Fibroblast of the aortic adventitia (primary cell): ENCODE measurements at regions not wholly inside any gene's neighbourhood (a gene's known extent, or its start where the extent isn't known, plus 50 kb on each side); places are given as distances from the start of the nearest gene placed in this dataset.

Experiments
- DNase-seq: peaks from one replicate; pipeline ENCODE4 v3.0.0-alpha.2; 2010; ENCODE audit warnings: low read depth
- H3K4me3 ChIP-seq: 2 replicates; pipeline ENCODE4 v1.5.1; 2011; ENCODE audit warnings: low read depth, mild to moderate bottlenecking, control low read depth, low read length, moderate library complexity
- CTCF ChIP-seq: IDR thresholded peaks from 2 replicates; pipeline ENCODE4 v1.5.1; 2011; ENCODE audit warnings: mild to moderate bottlenecking, low read length, control low read depth, inconsistent platforms; ENCODE audit not compliant: insufficient read depth

DNA sequence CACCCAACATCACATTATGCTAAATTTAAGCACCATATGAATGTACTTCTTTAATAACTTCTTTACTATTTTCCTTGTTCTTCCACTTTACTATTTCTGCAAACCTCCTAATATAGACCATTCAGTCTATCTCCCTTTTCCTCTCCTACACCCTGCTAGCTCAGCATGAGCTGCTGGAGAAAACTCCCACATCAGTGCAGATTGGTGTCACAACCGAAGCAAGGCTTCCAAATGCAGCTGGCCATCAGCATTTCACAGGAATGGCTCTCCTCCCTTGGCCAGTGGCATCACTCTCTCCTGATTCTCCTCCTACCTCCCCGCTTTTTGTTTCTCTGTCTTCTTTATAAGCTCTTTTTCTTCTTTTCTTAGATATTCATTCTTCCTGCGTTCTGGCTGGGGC, 118.7 kb upstream of the ZC3H12C start:
- no peak for TF ChIP-seq CTCF
- no peak for DNase-seq
- no peak overlapping the region for H3K4me3 ChIP-seq

DNA sequence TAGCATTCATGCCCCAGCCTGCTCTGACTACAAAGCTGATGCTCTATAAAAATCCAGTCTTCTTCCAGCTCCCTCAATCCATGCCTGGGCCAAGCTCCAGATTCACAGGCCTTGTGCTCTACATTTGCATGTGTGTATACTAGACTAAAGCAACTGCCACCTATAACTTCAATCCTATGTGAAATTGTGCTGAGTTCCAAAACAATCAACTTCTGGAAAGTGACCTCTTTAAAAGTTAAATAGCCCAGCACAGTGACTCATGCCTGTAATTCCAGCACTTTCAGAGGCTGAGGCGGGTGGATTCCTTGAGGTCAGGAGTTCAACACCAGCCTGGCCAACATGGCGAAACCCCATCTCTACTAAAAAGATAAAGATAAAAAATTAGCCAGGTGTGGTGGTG, 114.3 kb upstream of the ZC3H12C start:
- H3K4me3 ChIP-seq = no peak overlapping the region
- TF ChIP-seq CTCF = no peak
- peak; percentile 27 for DNase-seq

DNA sequence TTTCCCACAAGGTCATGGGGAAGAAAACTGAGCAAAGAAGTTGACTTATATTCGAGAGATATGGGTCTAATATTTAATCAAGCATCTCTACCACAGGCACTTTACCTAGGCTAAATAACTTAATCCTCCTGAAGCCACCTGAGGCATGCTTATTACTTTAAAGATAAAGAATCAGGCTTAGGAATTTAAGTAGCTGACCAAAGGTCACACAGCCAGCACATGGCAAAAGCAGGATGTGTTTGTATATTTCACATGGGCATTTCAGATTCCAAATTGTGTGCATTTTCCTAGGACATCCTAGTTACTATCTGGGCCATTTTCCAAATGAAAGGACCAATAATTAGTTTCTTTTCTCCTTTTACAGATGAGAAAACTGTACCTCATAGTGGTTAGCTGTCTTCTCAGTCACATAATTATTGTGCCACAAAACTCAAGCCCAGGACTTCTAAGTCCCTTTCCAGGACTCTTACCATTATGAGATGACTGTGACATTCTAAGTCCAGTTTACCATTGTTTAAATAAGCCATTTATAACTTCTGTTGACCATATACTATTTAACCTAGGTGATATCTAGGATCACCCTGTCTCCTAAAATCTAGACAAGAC, 112.1 kb upstream of the ZC3H12C start:
- TF ChIP-seq CTCF = no peak
- no peak for DNase-seq
- no peak overlapping the region for H3K4me3 ChIP-seq

DNA sequence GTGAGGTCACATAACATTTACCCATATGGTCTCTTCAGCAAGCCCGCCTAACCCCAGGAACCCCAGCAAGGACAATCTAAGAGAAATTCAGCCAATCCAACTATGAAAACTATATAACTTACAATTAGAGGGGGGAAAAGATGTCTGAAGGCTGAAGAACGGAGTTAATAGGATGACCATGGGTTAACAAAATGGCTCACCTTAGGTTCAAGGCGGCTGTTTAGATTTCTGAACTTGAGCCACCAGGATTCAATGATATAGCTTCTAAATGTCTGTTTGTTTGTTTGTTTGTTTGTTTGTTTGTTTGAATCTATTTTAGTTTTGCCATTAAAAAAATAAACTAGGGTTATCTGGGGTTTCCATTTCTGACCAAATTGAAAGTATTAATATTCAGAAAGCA, 109.8 kb upstream of the ZC3H12C start:
- no peak overlapping the region for H3K4me3 ChIP-seq
- DNase-seq = no peak
- no peak for TF ChIP-seq CTCF

GRCh38 chr11:109984634-109985289, 108.4 kb upstream of the ZC3H12C start:
- H3K4me3 ChIP-seq = no peak overlapping the region
- DNase-seq = no peak
- TF ChIP-seq CTCF = no peak

GRCh38 chr11:109986488-109986887, 106.7 kb upstream of the ZC3H12C start:
- no peak overlapping the region for H3K4me3 ChIP-seq
- no peak for TF ChIP-seq CTCF
- no peak for DNase-seq

GRCh38 chr11:109991835-109992234, 101.4 kb upstream of the ZC3H12C start:
- DNase-seq = no peak
- no peak overlapping the region for H3K4me3 ChIP-seq
- TF ChIP-seq CTCF = no peak
